OCI-LY7 (cell line): ENCODE measurements at regions not wholly inside any gene's neighbourhood (a gene's known extent, or its start where the extent isn't known, plus 50 kb on each side); places are given as distances from the start of the nearest gene placed in this dataset.

ENCODE experiments used
- BruUV-seq: library from RNA; stranded (reverse); fragments of 400-500 nt; replicated peaks from 2 replicates; lab custom pipeline; 2021; lab: Mats Ljungman, UMichigan
- CTCF ChIA-PET: fragments of 300-600 bp; sonication (Branson Sonifier 250); formaldehyde crosslinking; loops from one replicate; lab custom pipeline; 2022; ENCODE audit warnings: antibody characterized with exemption; ENCODE audit not compliant: unreplicated experiment; lab: Charles Lee
- POLR2A ChIA-PET: fragments of 300-600 bp; sonication (Branson Sonifier 250); formaldehyde crosslinking; loops from one replicate; lab custom pipeline; 2022; ENCODE audit warnings: antibody characterized with exemption; lab: Charles Lee
- DNase-seq: peaks from one replicate; pipeline ENCODE4 v3.0.0-alpha.2; 2015; ENCODE audit warnings: low spot score
- H2AFZ ChIP-seq: fragments of 200-600 bp; sonication (generic), shearing (Covaris generic); 2 replicates; pipeline ENCODE4 v1.6.1; 2014; ENCODE audit warnings: mild to moderate bottlenecking, antibody characterized with exemption, low read length, moderate library complexity
- H3K27ac ChIP-seq: fragments of 200-600 bp; sonication (generic); 2 replicates; pipeline ENCODE4 v1.5.1; 2014; ENCODE audit warnings: mixed run types, low read depth, mild to moderate bottlenecking, moderate library complexity, low read length, inconsistent platforms; ENCODE audit not compliant: poor library complexity, severe bottlenecking
- H3K36me3 ChIP-seq: fragments of 200-600 bp; sonication (generic); 2 replicates; pipeline ENCODE4 v1.6.1; 2014; ENCODE audit warnings: mild to moderate bottlenecking, antibody characterized with exemption, low read length, moderate library complexity, mixed read lengths; ENCODE audit not compliant: insufficient read depth
- H3K4me1 ChIP-seq: fragments of 200-600 bp; sonication (generic); 2 replicates; pipeline ENCODE4 v1.5.1; 2014; ENCODE audit warnings: mild to moderate bottlenecking, low read length; ENCODE audit not compliant: insufficient read depth, poor library complexity, severe bottlenecking
- H3K4me2 ChIP-seq: fragments of 200-600 bp; sonication (generic); 2 replicates; pipeline ENCODE4 v1.6.1; 2014; ENCODE audit warnings: mild to moderate bottlenecking, low read length
- H3K4me3 ChIP-seq: fragments of 200-600 bp; sonication (generic); 2 replicates; pipeline ENCODE4 v1.5.1; 2014; ENCODE audit warnings: mild to moderate bottlenecking, low read depth, low read length; ENCODE audit not compliant: poor library complexity, severe bottlenecking
- H3K79me2 ChIP-seq: fragments of 200-600 bp; sonication (generic); 2 replicates; pipeline ENCODE4 v1.6.1; 2016; ENCODE audit warnings: low read depth, mild to moderate bottlenecking, low read length, moderate library complexity, mixed read lengths; ENCODE audit not compliant: insufficient read depth
- H3K9me2 ChIP-seq: fragments of 200-600 bp; sonication (generic); 2 replicates; pipeline ENCODE4 v1.6.1; 2016; ENCODE audit warnings: mild to moderate bottlenecking, low read length, mixed read lengths; ENCODE audit not compliant: insufficient read depth
- H3K9me3 ChIP-seq: fragments of 200-600 bp; sonication (generic); 2 replicates; pipeline ENCODE4 v1.6.1; 2014; ENCODE audit warnings: mild to moderate bottlenecking, mixed run types, low read length, mixed read lengths
- H4K20me1 ChIP-seq: fragments of 200-600 bp; sonication (generic); 2 replicates; pipeline ENCODE4 v1.6.1; 2014; ENCODE audit warnings: mild to moderate bottlenecking, antibody characterized with exemption, low read length, moderate library complexity, mixed read lengths; ENCODE audit not compliant: insufficient read depth
- CTCF ChIP-seq: fragments of 200-600 bp; sonication (generic); conservative IDR thresholded peaks from 2 replicates; pipeline ENCODE4 v1.5.1; 2014; ENCODE audit warnings: mild to moderate bottlenecking, antibody characterized with exemption, low read length, moderate library complexity, mixed read lengths
- EZH2phosphoT487 ChIP-seq: fragments of 200-600 bp; sonication (generic); IDR thresholded peaks from 2 replicates; pipeline ENCODE4 v1.6.1; 2018; ENCODE audit warnings: low read depth, borderline replicate concordance, mild to moderate bottlenecking, mixed run types, antibody characterized with exemption, low read length, moderate library complexity, mixed read lengths
- intact Hi-C: fragments of 100-400 bp; cut with micrococcal nuclease; formaldehyde crosslinking; loops from one replicate; pipeline ENCODE4 v1.10.0; 2022; ENCODE audit not compliant: unreplicated experiment

GRCh38 chr7:16299853-16300252 is 121.5 kb downstream of the CRPPA start:
- H3K4me1 ChIP-seq, result no peaks in the 10 kb centered on the region
- intact Hi-C loops, result no loop called here
- DNase-seq, result no peak
- ChIA-PET POLR2A (interaction anchor here (0.7 kb wide), 1 partner anchor 107 kb away, joined by 4 read pairs; no protein-coding TSS in a partner anchor), CTCF (no interaction called here)
- no TSS peak for BruUV-seq
- no peaks in the 10 kb centered on the region for H3K9me3 ChIP-seq
- no peaks in the 10 kb centered on the region for H3K36me3 ChIP-seq
- H3K27ac ChIP-seq, result no peak overlapping the region
- no peaks in the 10 kb centered on the region for H3K79me2 ChIP-seq
- H3K9me2 ChIP-seq, result no peaks in the 10 kb centered on the region
- no peak for TF ChIP-seq CTCF
- no peak for TF ChIP-seq EZH2phosphoT487
- no peaks in the 10 kb centered on the region for H4K20me1 ChIP-seq
- H3K4me2 ChIP-seq, result no peak overlapping the region
- no peak overlapping the region for H3K4me3 ChIP-seq
- H2AFZ ChIP-seq, result no peak overlapping the region

GRCh38 chr7:16298221-16298620 is 123.1 kb downstream of the CRPPA start:
- no peak for DNase-seq
- TF ChIP-seq EZH2phosphoT487 (no peak), CTCF (no peak)
- intact Hi-C loops, result no loop called here
- POLR2A ChIA-PET, result no interaction called here
- Histone ChIP-seq H3K36me3 (no peaks in the 10 kb centered on the region), H3K9me2 (no peaks in the 10 kb centered on the region), H2AFZ (no peak overlapping the region), H3K79me2 (no peaks in the 10 kb centered on the region), H3K4me3 (no peak overlapping the region), H3K4me2 (no peak overlapping the region), H3K9me3 (no peaks in the 10 kb centered on the region), H4K20me1 (no peaks in the 10 kb centered on the region; the same call in 1 of the 2 replicates), H3K4me1 (no peaks in the 10 kb centered on the region), H3K27ac (no peak overlapping the region)
- BruUV-seq, result no TSS peak
- CTCF ChIA-PET, result no interaction called here

- Histone ChIP-seq H3K4me2 (no peak overlapping the region), H3K36me3 (no peaks in the 10 kb centered on the region), H3K79me2 (no peaks in the 10 kb centered on the region), H3K4me3 (no peak overlapping the region), H3K9me3 (no peaks in the 10 kb centered on the region), H3K9me2 (no peaks in the 10 kb centered on the region), H3K4me1 (no peaks in the 10 kb centered on the region), H2AFZ (no peak overlapping the region), H4K20me1 (no peaks in the 10 kb centered on the region; the same call in 1 of the 2 replicates), H3K27ac (no peak overlapping the region)
- ChIA-PET CTCF (no interaction called here), POLR2A (interaction anchor here (0.5 kb wide), 1 partner anchor 179 kb away, joined by 3 read pairs; no protein-coding TSS in a partner anchor)
- no peak for DNase-seq
- no TSS peak for BruUV-seq
- TF ChIP-seq CTCF, result no peak
- intact Hi-C loops, result no loop called here
These were observed 125.8 kb downstream of the CRPPA start for GRCh38 chr7:16295558-16295957.
